DOHH2 (cell line): ENCODE measurements at regions not wholly inside any gene's neighbourhood (a gene's known extent, or its start where the extent isn't known, plus 50 kb on each side); places are given as distances from the start of the nearest gene placed in this dataset.

Experiments used
- CTCF ChIP-seq: fragments of 200-600 bp; sonication (generic); IDR thresholded peaks from one replicate; pipeline ENCODE4 v1.5.1; 2014; ENCODE audit warnings: antibody characterized with exemption, mild to moderate bottlenecking, low read depth, low read length; ENCODE audit not compliant: poor library complexity, severe bottlenecking
- EZH2phosphoT487 ChIP-seq: fragments of 200-600 bp; sonication (generic); IDR thresholded peaks from 2 replicates; pipeline ENCODE4 v1.6.1; 2017; ENCODE audit warnings: borderline replicate concordance, mild to moderate bottlenecking, antibody characterized with exemption, low read length, moderate library complexity, mixed read lengths

- TF ChIP-seq CTCF, result no peak
- no peak for TF ChIP-seq EZH2phosphoT487
Measured at GRCh38 chr6:76843054-76843822, 620.1 kb downstream of the HTR1B start.
